ENCODE measurements at regions not wholly inside any gene's neighbourhood (a gene's known extent, or its start where the extent isn't known, plus 50 kb on each side); places are given as distances from the start of the nearest gene placed in this dataset.

DNA sequence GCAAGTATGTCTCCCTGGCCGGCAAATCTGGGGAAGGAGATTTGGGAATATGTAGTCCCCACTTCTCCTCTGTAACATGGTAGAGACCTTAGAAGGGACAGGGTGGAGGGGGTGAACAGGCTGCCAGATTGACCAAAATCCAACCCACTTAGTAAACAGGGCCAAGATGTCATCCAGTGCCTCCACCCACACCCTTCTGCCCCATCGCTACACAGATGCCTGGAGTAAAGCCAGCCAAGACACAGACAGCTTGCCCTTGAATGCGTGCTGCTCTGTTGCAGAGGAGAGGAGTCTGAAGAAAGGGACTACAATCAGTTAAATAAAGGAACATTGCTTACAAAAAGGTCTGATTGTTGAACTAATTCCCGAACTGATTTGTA is 160.1 kb upstream of the LDB2 start:
- DNase-seq (ENCODE audit: low spot score), result no peak
- TF ChIP-seq, protein P1, sequence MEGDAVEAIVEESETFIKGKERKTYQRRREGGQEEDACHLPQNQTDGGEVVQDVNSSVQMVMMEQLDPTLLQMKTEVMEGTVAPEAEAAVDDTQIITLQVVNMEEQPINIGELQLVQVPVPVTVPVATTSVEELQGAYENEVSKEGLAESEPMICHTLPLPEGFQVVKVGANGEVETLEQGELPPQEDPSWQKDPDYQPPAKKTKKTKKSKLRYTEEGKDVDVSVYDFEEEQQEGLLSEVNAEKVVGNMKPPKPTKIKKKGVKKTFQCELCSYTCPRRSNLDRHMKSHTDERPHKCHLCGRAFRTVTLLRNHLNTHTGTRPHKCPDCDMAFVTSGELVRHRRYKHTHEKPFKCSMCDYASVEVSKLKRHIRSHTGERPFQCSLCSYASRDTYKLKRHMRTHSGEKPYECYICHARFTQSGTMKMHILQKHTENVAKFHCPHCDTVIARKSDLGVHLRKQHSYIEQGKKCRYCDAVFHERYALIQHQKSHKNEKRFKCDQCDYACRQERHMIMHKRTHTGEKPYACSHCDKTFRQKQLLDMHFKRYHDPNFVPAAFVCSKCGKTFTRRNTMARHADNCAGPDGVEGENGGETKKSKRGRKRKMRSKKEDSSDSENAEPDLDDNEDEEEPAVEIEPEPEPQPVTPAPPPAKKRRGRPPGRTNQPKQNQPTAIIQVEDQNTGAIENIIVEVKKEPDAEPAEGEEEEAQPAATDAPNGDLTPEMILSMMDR (IDR thresholded peaks at IDR 0.05; ENCODE audit: extremely low read depth, missing control alignments), result no peak

DNA sequence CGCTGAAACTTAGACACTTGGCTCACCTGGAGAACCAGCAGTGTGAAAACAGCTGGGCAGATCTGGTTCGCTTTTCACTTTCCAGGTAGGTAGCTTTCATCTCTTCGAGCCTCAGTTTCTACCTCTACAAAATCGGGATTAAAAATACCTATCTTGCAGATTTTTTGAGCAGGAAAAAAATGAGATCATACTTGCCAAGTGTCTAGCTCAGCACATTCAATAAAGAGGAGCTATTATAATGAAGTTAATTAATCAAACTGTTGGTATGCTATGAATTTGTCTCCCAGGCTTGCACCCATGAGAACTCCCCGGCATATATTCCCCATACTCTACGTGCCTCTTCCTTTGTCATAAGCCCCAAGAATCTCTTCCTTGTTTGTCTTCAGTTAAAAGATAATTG is 158.6 kb upstream of the LDB2 start:
- DNase-seq (ENCODE audit: low spot score), result no peak
- TF ChIP-seq, protein P1 (IDR thresholded peaks at IDR 0.05; ENCODE audit: extremely low read depth, missing control alignments), result no peak

DNA sequence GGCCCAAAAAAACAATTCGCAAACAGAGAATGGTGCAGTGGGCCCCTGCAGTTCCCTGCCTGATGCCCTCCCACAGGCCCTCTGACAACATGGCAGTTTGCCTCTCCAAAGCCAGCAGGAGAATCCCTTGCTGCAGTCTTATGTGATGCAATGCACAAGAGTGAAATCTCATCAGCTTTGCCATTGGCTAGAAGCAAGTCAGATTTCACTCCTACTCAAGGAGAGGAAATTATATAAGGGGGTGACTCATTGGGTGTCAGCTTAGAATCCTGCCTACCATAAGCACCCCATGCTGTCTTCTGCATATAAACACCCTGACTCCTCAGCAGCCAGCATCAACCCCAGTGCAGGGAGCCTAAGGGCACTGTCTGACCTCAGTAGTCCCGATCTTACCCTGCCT is 157.3 kb upstream of the LDB2 start:
- DNase-seq (ENCODE audit: low spot score), result no peak
- TF ChIP-seq, protein P1 (IDR thresholded peaks at IDR 0.05; ENCODE audit: extremely low read depth, missing control alignments), result no peak

DNA sequence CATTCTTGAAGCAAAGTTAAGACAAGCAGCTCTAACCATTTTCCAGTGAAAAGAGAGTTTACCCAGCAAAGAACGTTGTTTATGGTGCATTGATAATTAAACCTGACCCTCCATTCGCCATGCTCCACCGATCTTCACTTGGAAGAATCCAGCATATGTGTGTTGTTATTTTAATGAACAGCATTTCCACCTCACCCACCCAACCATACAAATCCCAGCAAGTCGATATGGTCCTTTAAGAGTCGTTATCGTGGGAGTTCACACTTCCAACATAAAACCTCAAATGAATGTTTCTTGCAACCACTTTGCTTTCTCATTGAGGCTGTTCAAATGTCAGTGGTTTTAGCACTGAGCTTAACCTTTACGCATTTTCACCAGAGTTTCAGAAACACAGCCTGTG is 147.4 kb upstream of the LDB2 start:
- TF ChIP-seq, protein P1 (IDR thresholded peaks at IDR 0.05; ENCODE audit: extremely low read depth, missing control alignments), result no peak
- DNase-seq (ENCODE audit: low spot score), result no peak

DNA sequence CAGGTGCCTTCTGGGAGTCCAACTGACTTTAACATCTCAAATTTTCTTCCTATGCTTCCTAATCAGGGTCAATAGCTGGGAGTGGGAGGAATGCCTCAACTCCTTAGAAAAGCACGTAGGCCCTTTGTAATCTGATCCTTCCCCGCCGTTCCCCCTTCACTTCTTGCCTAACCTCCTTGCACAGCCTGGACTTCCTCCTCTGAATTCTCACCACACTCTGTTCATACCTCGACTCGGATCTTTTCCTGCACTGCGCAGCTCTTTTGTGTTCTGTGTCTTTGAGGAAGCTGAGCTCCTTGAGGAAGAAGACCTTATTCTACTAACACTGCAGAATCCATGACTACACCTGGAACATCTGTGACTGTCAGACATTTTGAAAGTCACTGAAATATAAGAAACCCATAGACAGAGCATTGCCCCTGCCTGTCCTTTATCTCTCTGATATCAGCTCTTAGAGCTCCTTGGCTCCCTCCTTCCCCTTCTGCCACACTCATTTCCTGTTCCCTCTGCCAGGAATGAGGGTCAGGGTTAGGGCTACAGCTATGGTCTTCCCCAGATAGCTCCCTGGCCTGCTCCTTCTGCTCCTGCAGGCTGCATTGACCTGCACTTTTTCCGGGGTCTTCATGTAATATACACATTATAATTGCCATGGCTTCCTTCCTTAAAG is 140.2 kb upstream of the LDB2 start:
- DNase-seq (ENCODE audit: low spot score), result no peak
- TF ChIP-seq, protein P1 (IDR thresholded peaks at IDR 0.05; ENCODE audit: extremely low read depth, missing control alignments), result no peak

DNA sequence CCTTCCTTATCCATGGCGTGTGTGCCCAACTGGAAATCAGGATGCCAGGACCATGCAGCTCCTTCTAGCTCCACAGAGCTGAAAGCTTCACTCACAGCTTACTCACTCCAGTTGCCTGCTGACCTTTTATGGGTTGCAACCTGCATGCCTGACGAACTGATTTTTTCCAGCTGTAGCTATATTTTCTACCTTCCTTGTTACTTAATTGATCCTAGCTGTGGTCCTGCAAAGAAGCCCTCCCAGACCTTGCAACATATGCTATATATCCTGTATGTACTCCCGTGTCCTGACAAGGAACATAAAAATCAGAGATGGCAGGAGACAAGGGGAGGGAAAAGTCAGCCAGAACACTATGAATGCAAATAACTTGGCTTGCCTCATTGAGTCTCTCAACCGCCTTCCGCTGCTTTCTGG is 135.3 kb upstream of the LDB2 start:
- TF ChIP-seq, protein P1 (IDR thresholded peaks at IDR 0.05; ENCODE audit: extremely low read depth, missing control alignments), result no peak
- no peak for DNase-seq (ENCODE audit: low spot score)

DNA sequence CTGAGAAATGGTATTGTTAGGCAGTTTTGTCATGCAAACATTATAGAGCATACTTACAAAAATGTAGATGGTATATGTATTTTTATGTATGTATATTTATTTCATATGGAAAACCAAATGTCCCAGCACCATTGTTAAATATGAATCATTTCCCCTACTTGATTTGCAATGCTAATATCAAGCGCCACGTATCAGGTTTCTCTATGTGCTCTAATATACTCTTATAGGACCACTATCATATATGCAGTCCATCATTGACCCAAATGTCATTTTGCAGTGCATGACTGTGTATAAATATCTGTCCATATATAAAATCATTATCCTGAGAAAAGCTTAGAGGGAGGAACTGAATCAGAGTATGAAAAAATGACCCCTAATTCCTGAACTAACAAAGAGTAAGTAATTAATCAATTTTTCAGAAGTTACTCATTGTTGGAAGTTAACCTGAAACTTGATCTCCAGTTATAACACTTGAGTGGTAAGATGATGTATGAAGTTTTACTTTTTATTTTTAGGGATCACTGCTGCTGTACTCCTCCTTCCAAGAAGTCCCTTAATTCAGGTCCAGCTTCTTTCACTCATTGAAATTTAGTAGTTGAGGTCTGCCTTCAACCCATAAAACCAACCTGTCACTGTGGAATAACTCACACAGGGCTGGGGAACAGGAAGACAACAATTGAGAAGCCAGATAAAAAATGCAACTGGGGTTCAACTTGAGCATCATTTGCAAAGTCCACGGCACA is 134.8 kb upstream of the LDB2 start:
- DNase-seq (ENCODE audit: low spot score), result no peak
- TF ChIP-seq, protein P1 (IDR thresholded peaks at IDR 0.05; ENCODE audit: extremely low read depth, missing control alignments), result no peak

Data from GM20000 (cell line).